GM12874 (cell line): ENCODE measurements at regions not wholly inside any gene's neighbourhood (a gene's known extent, or its start where the extent isn't known, plus 50 kb on each side); places are given as distances from the start of the nearest gene placed in this dataset.

Experiments
- TF ChIP-seq, protein P1 (sequence below): IDR thresholded peaks from 2 replicates; pipeline ENCODE4 v1.5.1; 2011; ENCODE audit warnings: low read depth, mild to moderate bottlenecking, control low read depth, low read length, moderate library complexity; ENCODE audit not compliant: insufficient read depth

DNA sequence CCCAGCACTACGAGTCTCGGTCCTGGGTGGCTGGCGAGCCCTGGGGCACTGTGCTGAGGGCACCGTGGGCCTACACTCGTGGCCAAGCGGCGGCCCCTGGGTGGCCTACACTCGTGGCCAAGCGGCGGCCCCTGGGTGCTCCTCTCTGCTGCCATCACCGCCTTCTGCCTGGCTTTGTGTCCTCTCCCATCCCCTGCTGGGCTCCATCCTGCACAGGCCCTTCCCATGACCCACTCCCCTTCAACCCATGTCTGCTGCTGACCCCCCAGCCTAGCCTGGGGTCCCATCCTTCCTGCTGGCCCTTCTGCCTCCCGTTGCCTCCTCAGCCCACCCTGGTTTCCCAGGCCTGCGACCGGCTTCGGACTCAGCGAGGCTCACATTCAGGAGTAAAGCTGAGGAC, 87.4 kb upstream of the CLDN5 start:
- TF ChIP-seq, protein P1, sequence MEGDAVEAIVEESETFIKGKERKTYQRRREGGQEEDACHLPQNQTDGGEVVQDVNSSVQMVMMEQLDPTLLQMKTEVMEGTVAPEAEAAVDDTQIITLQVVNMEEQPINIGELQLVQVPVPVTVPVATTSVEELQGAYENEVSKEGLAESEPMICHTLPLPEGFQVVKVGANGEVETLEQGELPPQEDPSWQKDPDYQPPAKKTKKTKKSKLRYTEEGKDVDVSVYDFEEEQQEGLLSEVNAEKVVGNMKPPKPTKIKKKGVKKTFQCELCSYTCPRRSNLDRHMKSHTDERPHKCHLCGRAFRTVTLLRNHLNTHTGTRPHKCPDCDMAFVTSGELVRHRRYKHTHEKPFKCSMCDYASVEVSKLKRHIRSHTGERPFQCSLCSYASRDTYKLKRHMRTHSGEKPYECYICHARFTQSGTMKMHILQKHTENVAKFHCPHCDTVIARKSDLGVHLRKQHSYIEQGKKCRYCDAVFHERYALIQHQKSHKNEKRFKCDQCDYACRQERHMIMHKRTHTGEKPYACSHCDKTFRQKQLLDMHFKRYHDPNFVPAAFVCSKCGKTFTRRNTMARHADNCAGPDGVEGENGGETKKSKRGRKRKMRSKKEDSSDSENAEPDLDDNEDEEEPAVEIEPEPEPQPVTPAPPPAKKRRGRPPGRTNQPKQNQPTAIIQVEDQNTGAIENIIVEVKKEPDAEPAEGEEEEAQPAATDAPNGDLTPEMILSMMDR, result no peak

DNA sequence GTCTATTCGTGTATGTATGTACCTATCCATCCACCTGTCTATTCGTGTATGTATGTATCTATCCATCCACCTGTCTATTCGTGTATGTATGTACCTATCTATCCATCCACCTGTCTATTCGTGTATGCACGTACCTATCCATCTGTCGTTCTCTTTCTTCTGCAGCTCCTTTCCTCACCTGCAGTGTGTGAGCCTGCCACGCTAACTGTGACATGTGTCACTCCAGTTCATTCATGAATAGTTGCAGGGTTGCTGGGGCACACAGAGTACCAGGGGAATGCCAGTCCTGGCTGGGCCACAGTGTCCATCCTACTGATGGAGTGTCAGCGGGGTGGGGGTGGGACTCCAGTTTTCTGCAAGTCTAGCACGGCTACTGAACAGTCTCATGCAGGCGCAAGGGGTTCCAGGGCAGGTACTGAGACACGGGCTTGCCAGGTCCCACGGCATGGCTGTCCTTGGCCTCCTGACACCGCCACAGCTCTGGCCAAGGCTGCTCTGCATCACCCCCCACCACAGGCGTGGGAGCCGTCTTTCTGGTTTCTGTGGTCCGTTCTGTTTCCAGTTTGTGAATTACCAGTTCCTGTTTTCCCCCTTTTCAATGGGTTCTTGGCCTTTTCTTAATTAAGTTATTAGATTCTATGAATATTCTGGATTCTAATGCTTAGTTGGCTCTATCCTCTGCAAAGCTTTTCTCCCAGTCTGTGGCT, 88.8 kb upstream of the CLDN5 start:
- TF ChIP-seq, protein P1, result no peak

DNA sequence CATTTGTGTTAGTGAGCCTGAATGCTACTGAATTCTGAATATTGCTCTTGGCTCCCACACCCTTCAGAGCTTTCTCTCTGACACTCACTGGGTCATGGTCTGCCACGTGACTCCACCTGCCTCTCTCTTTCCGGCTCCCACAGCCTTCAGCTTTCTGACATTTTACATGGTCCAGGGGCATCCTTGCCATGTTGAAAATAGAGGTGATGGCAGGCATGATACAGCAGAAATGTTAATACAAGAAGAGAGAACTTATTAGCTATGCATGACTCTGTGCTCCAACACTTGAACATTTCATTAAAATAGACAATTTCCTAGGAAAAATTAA, 90.3 kb upstream of the CLDN5 start:
- TF ChIP-seq, protein P1, result no peak

DNA sequence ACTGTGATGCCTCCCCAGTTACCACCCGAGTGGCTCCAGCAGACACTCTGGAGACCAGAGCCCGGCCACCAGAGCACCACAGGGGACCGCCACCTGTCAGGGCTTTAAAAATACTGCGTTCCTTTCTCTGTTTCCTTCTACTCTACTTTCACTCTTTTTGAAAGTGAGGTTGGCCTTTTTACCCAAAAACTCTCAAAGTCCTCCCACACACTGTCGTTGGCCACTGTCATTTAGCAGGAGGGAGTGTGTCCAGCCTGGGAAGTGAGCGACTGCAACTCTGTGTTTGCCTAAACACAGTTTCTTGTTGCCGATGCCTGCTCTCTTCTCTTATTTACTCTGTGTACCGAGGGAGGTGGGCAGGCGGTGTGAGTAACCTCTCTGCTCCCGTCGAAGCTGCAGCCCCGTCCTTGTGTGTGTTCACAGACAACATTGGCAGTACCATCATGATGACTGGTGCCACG, 90.8 kb upstream of the CLDN5 start:
- TF ChIP-seq, protein P1, result no peak

DNA sequence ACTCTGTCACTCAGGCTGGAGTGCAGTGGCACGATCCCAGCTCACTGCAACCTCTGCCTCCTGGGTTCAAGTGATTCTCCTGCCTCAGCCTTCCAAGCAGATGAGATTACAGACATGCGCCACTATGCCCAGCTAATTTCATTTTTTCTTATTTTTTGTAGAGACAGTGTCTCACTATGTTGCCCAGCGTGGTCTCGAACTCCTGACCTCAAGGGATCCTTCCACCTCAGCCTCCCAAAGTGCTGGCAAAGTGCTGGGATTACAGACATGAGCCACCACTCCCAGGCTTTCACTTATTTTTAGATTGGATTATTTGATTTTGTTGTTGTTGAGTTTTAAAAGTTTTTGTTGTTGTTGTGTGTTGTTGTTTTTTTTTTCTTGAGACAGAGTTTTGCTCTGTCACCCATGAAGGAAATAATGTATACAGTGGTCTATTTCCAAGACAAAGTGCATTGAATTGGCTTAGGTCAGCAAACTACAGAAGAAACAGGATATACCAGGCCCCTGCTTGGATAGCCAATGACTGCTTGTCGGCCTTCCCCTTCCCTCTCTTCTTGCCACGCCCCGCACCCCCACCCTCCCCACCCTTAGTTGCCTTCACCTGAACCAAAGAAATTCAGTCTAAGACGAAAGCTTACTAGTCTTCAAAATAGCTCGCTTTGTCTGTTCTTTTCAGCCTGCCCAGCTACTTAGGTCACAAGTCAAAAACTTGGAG, 91.8 kb upstream of the CLDN5 start:
- TF ChIP-seq, protein P1, result no peak

DNA sequence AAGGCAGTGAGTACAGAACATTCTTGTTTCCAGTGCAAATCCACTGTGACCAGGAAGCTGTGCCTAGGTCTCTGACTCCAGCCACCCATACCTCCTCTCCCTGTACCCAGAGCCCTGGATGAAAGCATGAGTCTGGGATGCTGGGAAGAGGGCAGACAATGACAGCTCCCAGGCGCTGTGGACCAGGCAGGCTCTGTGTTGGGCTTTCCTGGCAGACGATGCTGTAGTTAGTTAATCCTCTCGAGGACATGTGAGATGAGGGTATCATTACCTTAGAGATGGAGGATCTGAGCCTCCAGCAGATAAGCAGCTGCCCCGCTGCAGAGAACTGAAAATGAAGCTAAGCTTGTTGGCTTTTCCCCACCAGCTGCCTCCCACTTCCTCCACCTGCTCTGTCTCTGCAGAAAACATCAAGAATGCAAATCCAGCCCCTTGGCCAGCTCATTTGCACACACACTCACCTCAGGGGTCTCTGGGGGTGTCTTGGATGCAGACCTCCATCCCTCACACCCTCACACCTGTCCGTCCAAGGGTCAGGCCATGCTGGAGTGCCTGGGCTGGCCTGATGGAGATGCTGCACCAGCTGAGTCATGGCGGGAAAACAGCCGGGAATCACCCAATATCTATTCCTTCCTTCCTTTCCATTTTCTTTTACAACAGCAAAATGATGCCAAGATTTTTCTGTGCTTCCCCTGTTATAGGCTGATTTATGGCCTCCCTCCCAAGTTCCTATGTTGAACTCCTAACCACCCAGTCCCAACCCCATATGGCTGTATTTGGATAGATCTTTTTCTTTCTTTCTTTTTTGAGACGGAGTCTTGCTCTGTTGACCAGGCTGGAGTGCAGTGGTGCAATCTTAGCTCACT, 94.9 kb upstream of the SEPTIN5 start:
- TF ChIP-seq, protein P1, result no peak

DNA sequence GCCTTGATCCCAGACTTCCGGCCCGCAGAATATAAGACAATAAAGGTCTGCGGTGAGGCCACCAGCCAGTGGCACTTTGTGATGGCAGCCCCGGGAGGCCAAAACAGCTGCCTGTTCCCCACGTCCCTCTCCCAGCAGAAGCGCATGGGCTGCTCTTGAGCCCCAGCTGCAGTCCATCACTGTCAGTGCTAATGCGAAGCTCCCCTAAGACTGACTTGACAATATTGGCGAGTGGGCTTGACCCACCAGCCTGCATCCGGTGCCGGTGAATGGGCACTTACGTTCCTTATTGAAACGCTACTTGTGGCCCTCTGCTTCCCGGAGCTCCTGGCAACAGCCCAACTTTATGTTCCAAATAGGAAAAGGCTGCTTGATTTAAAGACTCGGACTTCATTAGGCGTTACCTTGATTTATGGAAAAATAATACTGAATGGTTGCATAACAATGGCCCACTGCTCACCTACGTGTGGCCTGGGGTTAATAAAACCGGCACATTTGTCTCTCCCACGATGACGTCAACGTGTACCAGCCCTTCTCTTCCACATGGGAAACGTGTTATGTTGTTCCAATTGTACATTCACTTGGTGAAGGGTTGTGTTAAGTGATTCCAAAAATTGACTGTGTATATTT, 93.4 kb upstream of the SEPTIN5 start:
- TF ChIP-seq, protein P1, result no peak
